NCI-H526 treated with DMSO at 0.1 percent for 48 hours (cell line): ENCODE measurements at regions not wholly inside any gene's neighbourhood (a gene's known extent, or its start where the extent isn't known, plus 50 kb on each side); places are given as distances from the start of the nearest gene placed in this dataset.

ENCODE experiments used
- DNase-seq: peaks from one replicate; lab custom pipeline; 2025; lab: John Stamatoyannopoulos, UW

DNA sequence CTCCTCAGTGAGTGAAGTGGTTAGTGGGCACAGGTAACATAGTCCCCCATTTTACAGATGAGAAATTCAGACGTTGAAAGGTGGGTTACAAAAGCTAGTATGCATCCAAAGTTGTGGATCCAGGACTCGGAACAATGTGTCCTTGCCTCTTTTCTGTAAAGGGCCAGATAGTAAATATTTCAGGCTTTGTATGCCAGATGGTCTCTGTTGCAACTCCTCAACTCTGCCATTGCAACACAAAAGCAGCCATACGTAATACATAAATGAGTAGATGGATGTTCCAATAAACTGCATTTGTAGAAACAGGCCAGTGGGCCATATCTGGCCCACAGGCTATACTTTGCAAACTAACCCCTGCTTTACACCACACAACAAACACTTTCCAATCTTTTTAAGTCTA, 166.6 kb upstream of the PKDCC start:
- DNase-seq = no peak

DNA sequence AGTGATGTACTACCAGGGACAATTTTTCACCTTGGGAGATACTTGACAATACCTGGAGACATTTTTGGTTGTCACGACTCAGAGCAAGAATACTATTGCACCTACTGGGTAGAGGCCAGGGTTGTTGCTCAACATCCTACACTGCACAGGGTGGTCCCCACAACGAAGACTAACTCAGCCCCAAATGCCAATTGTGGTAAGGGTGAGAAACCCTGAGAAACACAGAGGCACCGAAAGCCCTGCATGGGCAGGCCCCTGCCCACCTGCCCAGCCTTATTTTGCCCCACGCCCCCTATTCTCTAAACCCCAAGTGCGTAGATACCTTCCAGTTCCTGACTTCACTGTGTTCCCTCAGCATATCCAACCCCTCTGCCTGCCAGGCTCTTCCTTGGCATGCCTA, 163.1 kb upstream of the PKDCC start:
- no peak for DNase-seq

DNA sequence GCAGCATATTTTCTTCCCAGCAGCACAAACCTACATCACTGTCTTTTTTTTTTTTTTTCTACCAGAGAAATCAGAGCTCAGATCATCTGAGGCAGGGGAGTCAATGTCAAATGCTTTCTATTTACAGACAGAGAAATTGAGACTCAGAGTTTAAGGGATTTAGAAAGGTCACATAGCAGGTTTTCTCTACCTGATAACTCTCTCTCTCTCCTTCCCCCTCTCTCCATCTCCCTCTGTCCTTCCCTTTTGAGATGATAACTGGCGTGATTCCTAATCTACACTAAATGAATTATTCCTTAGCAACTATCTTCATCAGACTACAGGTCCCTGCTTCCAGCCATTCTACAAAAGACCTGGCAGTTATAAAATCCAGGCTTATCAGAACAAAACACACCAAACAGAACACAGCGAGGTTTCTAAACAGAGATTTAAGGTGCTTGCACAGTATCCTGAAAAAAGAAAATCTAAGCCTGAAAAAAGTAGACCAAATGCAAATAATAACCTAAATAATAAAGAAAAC, 161.6 kb upstream of the PKDCC start:
- no peak for DNase-seq

DNA sequence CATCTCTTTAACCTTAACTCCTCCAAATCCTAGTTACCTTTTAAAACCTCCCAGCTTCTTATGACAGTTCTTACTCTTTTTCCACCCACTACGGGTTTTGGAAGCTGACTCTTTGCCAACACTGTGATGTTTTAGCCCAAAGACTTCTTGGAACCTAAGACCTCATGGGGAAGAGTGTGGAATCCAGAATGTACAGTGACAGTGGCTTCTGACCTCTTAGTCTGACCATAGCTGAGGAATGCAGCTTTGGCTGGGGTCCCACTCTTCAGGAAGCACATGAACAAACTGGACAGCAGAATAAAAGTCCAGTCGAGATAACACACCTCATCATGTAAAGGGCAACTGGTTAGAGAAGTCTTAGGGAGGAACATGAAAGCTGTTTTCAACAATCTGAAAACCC, 161.1 kb upstream of the PKDCC start:
- DNase-seq = no peak

DNA sequence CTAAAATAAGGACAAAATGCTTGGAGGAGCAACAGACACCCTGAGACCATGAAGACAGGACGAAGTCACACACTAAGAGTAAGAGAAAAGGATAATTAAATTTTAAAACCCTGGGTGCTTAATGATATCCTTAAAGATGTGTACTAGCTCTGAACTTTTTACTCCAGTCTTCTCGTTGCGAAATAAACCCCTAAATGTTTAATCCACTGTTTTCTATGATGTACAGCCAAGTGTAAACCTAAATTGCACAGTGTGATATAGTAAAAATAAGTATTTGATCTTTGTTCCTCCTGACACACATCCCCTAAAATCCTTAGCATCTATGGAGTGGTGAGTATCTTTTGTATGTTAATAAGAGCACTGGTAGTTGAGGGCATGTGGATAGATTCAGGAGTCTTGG, 157.5 kb upstream of the PKDCC start:
- no peak for DNase-seq

DNA sequence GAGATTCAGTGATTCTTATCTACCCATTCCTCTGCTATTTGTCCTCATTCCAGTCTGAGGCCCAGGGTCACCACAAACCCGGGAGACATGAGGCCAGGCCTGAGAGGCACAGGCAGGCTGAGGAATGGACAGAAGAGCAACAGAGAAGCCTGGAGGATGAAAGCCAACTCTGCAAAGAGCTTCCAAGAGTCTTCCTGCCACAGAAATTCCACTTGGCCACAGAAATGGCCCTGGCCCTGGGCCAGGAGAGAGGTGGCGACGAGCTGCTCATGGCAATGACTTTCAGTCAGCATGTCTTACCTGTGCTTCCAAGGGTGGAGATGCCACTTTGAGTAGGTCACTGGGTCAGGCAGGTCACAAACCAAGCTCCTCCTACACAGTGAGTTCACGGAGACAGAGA, 155.3 kb upstream of the PKDCC start:
- DNase-seq = no peak

DNA sequence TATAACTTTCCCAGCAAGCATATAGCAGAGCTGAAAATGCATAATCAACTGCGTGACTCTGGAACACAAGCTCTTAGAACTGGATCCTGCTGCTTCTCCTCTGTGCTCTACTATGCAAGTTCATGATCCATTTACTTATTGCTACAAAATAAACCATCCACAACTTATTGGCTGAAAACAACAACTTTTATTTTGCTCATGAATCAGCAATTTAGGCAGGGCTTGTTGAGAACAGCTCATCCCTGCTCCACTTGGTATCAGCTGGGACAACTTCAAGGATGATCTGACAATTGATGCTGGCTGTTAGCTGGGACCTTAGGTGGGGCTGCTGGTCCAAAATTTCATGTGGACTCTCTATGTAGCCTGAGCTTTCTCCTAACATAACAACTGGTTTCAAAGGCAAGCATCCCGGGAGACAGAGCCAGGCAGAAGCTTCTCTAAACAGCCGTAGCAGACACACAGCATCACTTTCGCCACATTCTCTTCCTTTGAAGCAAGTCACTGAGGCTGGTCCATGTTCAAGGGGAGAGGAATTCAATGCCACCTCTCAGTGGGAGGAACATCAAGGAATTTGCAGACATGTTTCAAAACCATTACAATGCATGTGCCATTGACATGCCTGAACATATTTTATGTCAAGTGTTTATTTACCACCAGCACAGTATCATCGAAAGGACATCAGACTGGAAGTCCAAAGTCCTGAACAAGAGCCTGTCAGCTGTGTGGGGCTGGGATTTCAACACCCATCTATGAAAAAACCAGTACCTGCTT, 153.1 kb upstream of the PKDCC start:
- DNase-seq = no peak

DNA sequence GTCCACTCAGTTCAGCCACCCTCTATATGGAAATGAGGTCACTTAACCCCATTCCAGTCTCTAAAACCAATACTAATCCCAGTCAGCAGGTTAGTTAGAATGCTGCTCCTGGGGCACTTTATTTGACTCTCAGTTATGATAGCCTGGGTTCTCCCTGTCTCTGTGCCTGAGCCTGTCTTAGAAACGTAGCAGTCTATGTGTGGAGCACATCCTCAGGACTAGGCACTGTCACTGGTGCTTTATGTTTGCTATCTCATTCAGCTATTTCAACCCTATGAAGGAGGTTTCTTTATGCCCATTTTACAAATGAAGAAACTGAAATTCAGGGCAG, 152.5 kb upstream of the PKDCC start:
- DNase-seq = no peak

DNA sequence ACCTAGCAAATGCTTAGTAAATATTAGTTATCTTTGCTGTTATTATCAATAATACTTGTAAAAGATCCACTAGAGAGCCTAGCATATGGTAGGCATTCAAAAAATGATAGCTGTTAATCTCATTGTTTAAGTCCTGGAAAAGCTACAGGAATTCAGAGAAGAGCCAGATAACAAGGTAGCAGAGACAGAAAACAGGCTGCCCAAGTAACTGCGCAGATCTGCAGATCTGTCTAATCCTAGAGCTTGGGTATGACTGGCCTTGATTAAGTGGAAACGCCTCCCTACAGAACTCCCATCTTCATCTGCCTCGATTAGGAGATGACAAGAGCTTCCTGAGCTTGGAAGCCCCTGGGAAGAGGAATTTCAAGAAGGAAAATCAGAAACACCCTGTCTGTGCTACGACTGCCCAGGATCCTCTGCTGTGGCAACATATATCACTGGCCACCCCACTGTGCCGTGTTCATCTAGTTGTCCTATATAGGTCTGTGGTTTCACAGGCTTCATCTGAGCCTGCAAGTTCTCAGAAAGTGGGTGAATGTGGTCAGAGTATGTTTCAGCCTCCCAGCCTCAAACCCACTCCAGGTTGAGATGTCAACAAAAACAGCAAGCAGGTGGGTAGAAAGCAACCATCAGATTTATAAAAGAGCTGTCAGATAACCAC, 151.5 kb upstream of the PKDCC start:
- DNase-seq = no peak

DNA sequence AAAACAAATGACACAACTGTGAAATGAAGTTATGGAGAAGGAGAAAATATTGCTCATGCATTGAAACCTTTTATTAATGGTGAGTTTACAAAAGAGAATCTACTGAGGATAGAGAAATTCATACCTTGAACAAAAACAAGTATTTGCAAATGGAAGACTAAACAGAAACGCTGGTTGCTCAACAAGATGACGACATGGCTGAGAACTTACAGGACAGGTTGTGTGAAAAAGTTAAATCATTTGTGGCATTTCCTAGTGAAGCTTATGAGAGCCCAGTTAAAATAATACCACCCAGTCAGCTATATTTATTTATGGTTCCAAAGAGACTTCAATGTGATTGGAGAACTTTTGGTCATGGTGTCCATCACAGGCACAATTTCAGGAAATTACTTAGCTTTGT, 148.6 kb upstream of the PKDCC start:
- DNase-seq = no peak

DNA sequence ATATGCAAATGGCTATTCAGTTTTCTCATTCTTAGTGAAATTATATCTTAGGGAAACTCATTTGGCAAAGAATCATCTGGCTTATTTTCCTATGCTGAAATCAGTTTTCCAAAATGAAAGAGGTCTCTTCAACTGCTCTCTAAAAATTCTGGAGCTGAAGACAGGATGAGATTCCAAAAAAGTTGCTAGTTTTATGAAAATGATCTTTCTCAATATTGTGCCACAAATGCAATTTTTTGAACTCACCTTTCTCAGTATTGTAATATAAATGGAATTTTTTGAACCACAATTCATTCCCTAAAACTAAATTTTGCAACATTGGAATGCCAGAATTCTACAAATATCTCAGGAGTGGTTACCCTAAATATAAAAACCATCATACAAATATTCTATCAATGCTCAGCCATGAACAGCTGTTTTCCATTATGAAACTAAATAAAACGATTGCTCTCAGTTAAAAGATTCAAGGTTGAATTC, 147.7 kb upstream of the PKDCC start:
- no peak for DNase-seq

DNA sequence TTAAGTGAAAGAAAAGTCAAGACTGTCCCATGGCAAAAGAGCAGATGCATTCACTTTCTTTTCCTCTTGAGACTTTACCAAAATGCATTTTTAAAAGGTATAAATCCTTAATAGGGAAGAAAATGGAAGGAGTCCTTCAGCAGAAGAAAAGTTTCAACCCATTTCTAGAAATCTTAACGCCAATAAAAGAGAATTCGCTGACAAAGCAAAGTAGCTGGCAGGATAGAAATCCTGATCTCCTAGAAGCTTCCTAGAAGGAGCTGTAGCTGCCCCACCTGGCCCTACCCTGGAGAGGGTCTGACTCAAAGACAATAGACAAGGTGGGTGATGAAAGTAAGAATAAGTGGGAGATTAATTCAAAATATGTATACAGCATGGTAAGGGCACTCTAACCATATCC, 144.9 kb upstream of the PKDCC start:
- DNase-seq = no peak

DNA sequence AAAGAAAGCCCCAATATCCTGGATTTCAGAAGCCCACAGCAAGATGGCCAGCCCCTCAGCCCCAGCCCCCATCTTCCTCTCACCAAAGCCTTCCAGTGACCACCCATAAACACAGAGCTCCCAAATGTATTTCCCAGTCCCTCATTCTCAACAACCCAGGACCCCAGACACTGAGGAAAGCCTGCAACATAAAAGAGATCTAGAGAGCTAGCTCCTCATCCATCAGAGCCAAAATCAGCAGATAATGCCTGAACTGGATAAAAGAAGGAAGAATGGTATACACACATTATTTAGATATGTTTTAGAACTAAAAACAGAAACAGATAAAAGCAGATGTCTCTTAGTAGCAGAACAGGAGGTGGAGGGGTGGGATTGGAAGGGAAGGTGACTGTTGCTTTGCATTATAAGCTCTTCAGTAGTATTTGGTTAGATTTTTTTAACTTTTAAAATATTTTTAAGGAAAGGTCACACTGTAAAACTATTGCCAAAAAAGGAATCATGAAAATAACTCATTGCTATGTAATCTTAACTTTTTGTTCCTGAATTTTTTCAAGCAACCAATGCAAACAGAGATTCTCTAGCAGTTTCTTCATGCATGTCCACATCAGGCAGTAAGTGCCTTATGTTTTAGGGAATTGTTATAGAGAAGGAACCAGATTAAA, 144.2 kb upstream of the PKDCC start:
- DNase-seq = no peak

DNA sequence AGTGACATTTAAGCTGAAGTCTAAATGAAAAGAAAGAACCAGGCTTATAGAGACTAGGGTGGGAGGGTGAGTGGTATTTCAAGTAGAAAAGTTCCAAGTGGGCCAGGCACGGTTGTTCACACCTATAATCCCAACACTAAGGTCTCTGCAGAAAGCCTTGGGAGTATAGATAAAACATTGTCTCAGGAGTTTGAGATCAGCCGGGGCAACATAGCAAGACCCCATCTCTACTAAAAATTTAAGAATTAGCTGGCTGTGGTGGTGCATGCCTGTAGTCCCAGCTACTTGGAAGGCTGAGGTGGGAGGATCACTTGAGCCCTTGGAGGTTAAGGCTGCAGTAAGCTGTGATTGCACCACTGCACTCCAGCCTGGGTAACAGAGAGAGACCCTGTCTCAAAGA, 143.4 kb upstream of the PKDCC start:
- DNase-seq = no peak

DNA sequence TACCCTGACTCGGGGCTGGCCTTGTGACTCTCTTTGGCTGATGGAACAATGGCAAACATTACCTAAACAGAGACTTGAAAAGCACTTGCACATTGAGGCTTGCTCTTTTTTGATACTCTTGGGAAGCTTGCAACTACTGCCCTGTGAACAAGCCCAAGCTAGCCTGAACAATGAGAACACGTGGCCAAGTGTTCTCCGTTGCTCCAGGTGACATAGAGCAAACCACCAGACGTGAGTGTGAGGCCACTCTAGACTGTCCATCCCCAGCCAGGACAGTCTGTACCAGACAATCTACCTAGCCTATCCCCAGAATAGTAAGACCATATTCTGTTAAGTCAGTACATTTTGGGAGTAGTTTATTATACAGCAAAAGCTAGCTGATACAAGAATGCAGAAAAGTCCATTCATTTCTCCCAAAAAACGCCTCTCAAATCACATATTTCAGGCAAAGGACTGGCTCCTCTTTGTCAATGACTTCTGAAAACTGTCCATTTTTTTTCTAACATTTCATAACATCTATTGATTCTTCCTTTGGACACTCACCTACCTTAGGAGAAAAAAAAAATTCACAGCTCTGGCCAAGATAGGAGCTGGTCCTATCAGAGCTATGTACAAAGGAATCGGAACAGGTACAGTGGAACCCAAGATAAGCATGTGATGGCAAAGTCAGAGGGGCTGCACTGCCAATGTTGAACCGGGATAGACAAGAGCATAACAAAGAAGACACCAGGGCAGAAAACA, 142.1 kb upstream of the PKDCC start:
- DNase-seq = no peak

DNA sequence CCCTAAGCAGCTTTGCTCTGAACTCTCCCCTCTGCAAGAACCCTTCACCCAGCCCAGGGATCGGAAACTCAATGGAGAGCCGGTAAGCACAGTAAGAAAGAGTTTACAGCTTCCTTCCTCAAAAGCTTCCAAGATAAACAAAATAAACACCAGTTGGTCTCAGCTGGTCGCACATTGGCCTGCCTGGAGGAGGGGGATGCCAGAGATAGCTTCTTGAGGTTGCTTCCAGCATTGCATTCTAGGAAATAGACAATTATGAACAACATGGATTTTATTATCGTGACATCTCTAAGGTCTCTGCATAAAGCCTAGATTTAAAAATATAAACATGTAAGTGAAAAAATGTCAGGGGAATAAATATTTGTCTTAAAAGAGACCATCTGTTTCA, 141.5 kb upstream of the PKDCC start:
- no peak for DNase-seq

DNA sequence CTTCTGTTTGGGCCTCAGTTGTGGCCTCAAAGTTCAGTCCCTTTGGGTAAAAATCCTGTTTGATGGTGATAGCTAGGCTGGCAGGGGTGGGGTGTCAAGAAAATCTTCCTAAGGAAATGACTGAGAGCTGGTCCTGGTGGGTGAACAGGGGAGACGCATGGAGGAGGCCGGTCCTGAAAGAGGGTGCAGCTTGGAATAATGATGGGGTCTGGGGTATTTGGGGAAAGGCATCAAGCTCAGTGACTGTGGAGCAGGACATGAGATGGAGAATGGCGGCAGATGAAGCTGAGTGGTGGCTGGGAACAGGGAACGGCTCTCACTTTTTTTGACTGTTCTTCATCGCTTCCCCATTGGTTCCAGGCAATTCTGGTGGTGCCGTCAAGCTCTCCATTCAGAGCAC, 140.7 kb upstream of the PKDCC start:
- DNase-seq = no peak

DNA sequence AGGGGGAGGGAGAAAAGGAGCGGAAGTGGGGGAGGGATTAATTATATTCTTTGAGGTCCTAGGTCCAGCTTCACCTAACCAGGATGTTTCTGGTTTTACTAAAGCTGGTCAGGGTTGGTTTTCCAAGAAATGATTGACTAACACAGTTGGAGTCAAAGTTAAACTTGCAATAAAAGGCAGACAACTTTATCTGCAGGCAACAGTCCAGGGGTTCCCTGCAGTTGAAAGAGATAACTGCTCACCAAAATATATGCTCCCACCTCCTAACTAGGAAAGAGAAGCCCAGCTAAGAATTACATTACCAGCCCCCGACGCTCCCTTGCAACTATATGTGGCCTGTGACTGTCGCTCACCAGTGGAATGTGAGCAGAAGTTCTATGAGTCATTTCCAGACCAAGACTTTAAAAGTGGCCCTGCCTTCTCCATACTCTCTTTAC, 140.0 kb upstream of the PKDCC start:
- no peak for DNase-seq

DNA sequence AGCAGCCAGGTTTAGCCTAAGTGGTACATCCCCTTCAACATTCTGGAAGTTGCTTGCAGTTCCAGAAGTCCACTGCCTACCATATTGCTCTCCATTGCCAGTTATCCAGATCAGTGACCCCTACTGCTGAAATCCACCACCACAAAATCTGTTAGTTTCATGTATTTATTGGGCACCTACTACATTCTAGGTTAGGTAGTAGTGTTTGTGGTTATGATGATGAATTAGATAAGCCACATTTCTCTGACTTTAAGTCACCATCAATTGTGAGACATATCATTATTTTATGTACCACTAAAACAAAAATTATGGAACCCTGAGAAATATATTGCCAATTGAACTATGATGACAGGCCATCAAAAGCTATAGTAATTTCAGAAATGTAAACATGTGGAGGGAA, 139.5 kb upstream of the PKDCC start:
- no peak for DNase-seq

DNA sequence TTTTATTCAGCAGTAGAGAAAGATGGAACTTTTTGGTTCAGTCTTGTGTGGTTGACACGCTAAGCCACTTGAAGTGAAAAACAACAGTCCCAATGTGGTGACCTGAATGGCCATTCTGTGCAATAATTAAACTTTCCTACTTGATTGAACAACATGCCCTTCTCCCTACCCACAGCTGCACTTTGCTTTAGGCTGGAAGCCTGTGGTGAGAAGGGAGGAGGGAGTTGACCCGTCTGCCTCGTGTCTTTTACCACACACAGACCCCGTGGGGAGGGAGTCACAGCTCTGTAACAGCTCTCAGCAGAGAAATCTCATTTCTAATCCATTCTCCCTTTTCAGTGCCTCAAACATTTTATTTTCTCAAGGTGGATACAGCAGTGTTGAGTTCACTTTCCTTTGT, 138.2 kb upstream of the PKDCC start:
- no peak for DNase-seq

DNA sequence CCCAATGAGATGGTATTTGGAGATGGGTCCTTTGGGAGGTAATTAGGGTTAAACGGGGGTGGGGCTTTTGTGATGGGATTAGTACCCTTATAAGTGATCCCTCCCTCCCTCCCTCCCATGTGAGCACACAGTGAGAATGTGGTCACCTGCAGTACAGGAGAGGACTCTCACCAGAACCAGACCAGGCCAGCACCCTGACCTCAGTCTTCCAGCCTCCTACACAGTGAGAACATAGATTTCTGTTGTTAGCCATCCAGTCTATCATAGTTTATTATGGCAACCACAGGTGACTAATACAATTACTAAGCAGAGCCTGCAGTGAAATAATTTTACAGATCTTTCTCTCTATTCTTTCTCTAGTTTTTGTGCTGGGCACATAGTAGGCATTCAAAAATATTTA, 137.7 kb upstream of the PKDCC start:
- no peak for DNase-seq

DNA sequence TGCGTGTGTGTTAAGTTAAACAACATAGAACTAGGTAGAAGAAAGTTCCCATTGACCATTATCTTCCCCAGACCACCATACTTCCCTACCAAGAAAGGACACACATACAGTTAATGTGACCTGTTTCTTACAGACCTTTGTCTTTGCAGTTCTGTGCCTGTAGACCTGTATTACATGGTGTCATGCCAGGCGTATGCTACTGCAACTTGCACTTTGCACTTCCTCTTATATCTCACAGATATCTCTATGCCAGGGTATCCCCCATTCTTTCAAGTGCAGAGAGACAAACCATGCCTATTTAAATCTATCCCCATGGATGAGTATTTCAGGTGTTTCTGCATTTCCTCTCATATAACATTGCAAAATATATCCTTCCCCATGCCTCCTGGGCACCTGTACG, 136.8 kb upstream of the PKDCC start:
- DNase-seq = no peak

DNA sequence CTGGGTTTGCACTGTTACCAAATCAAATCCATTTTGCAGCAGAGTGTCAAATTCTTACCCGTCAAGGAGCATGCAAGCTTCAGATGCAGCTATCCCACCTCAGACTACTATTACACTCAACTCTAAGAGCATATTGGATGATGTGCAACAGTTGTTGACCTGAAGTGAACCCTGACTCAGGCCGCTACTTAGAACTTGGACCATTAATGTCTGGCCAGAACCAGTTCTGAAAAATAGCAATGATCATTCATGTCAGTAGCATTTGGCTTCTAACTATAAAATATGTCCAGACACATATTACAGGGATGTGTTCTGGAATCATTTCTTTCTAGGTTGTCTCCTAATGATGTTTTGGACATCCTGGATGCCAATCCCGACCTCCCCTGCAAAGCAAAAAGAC, 135.5 kb upstream of the PKDCC start:
- DNase-seq = no peak
